ENCODE measurements at regions not wholly inside any gene's neighbourhood (a gene's known extent, or its start where the extent isn't known, plus 50 kb on each side); places are given as distances from the start of the nearest gene placed in this dataset.

DNA sequence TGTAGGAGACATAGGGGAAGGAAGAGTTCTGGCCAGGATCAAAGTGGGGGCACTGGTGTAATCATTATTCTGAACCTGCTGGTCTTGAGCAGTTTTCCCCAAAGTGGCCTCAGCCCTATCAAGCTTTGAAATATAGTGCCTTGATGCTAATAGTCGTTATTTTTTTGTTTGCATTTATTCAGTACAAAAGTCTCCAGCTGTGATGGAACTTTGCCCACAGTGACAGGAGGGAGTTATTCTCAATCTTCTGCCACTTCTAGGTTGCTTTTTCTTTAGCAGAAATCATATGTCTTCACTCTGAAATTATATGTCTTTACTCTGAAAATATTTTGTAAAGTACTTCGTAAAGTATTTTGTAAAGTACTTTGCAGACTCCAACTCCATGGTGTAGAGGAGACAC lies 93.1 kb downstream of the FAT3 start:
- H3K4me1 ChIP-seq (ENCODE audit: control extremely low read depth in 1 of 4, control insufficient read depth in 4 of 4, insufficient read depth in 4 of 4, low read length in 3 of 4) = no peaks in the 10 kb centered on the region
- H3K9me3 ChIP-seq (ENCODE audit: control extremely low read depth in 1 of 5, control insufficient read depth in 4 of 5, insufficient read depth in 2 of 5, low read depth in 1 of 5, low read length in 4 of 5) = no peaks in the 10 kb centered on the region
- ChIA-PET POLR2A (no interaction called here), CTCF (interaction anchor here (1.7 kb wide), 1 partner anchor 10 kb away, joined by 5 read pairs; no protein-coding TSS in a partner anchor)
- no peaks in the 10 kb centered on the region for H3K36me3 ChIP-seq (ENCODE audit: control insufficient read depth in 4 of 4, insufficient read depth in 4 of 4, low read length in 3 of 4)
- no peak for DNase-seq
- H3K4me3 ChIP-seq (ENCODE audit: control insufficient read depth in 1 of 7, extremely low read depth in 1 of 7, insufficient read depth in 4 of 7, low read depth in 2 of 7, low read length in 6 of 7) = no peak overlapping the region
- no peak overlapping the region for H3K27ac ChIP-seq (ENCODE audit: insufficient read depth in 1 of 2, low read depth in 1 of 2, low read length in 2 of 2, poor library complexity in 1 of 2, severe bottlenecking in 2 of 2)
- WGBS (ENCODE audit: insufficient coverage) = 83% methylated on average over 1 of the region's 2 CpGs
- no peaks in the 10 kb centered on the region for H3K27me3 ChIP-seq (replicated peaks in 2 of 5; ENCODE audit: control insufficient read depth in 4 of 5, insufficient read depth in 5 of 5, low read length in 4 of 5)

DNA sequence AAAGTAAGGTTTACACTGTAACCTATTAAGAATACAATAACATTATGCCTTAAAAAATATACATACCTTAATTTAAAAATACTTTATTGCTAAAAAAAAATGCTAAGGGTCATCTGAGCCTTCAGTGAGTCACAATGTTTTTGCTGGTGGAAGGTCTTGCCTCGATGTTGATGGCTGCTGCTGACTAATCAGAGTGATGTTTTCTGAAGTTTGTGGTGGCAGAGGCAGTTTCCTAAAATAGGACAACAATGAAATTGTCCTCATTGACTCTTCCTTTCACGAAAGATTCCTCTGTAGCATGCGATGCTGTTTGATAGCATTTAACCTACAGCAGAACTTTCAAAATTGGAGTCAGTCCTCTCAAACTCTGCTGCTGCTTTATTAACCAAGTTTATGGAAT lies 97.6 kb downstream of the FAT3 start:
- Histone ChIP-seq H3K4me3 (ENCODE audit: control insufficient read depth in 1 of 7, extremely low read depth in 1 of 7, insufficient read depth in 4 of 7, low read depth in 2 of 7, low read length in 6 of 7) (no peak overlapping the region), H3K27ac (ENCODE audit: insufficient read depth in 1 of 2, low read depth in 1 of 2, low read length in 2 of 2, poor library complexity in 1 of 2, severe bottlenecking in 2 of 2) (no peak overlapping the region), H3K9me3 (ENCODE audit: control extremely low read depth in 1 of 5, control insufficient read depth in 4 of 5, insufficient read depth in 2 of 5, low read depth in 1 of 5, low read length in 4 of 5) (peaks cover 0 to 1% (median 0%) of the 10 kb centered on the region in 5 experiments), H3K4me1 (ENCODE audit: control extremely low read depth in 1 of 4, control insufficient read depth in 4 of 4, insufficient read depth in 4 of 4, low read length in 3 of 4) (no peaks in the 10 kb centered on the region), H3K36me3 (ENCODE audit: control insufficient read depth in 4 of 4, insufficient read depth in 4 of 4, low read length in 3 of 4) (no peaks in the 10 kb centered on the region), H3K27me3 (replicated peaks in 2 of 5; ENCODE audit: control insufficient read depth in 4 of 5, insufficient read depth in 5 of 5, low read length in 4 of 5) (no peaks in the 10 kb centered on the region)
- DNase-seq = no peak
- POLR2A ChIA-PET = no interaction called here
- CTCF ChIA-PET = no interaction called here
- 90% methylated on average over 2 of the region's 3 CpGs for WGBS (ENCODE audit: insufficient coverage)

DNA sequence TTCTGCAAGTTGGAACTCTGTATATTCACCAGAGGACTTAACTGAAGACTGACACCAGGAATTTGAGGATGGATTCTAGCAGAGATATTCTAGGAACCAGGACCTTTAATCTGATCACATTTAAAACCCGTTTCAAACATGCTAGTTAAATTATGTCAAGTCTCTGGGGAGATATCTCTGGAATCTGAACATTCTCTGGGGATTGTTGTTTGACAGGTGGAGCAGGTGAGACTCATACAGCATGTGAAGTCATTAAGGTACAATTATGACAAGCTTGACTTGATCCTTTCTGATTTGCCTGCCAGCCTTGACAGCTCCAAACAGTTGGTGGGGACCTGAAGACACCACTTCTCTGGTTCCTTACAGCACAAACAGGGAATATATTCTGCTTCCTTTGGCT lies 100.3 kb downstream of the FAT3 start:
- ChIA-PET POLR2A (interaction anchor here (0.6 kb wide), 1 partner anchor 1860 kb away, joined by 3 read pairs; no protein-coding TSS in a partner anchor), CTCF (no interaction called here)
- Histone ChIP-seq H3K9me3 (ENCODE audit: control extremely low read depth in 1 of 5, control insufficient read depth in 4 of 5, insufficient read depth in 2 of 5, low read depth in 1 of 5, low read length in 4 of 5) (peaks cover 0 to 1% (median 0%) of the 10 kb centered on the region in 5 experiments), H3K27ac (ENCODE audit: insufficient read depth in 1 of 2, low read depth in 1 of 2, low read length in 2 of 2, poor library complexity in 1 of 2, severe bottlenecking in 2 of 2) (no peak overlapping the region), H3K4me3 (ENCODE audit: control insufficient read depth in 1 of 7, extremely low read depth in 1 of 7, insufficient read depth in 4 of 7, low read depth in 2 of 7, low read length in 6 of 7) (no peak overlapping the region), H3K36me3 (ENCODE audit: control insufficient read depth in 4 of 4, insufficient read depth in 4 of 4, low read length in 3 of 4) (no peaks in the 10 kb centered on the region), H3K27me3 (replicated peaks in 2 of 5; ENCODE audit: control insufficient read depth in 4 of 5, insufficient read depth in 5 of 5, low read length in 4 of 5) (no peaks in the 10 kb centered on the region), H3K4me1 (ENCODE audit: control extremely low read depth in 1 of 4, control insufficient read depth in 4 of 4, insufficient read depth in 4 of 4, low read length in 3 of 4) (no peaks in the 10 kb centered on the region)
- no peak for DNase-seq
- WGBS (ENCODE audit: insufficient coverage) = 100% methylated on average over 1 of the region's 1 CpG

DNA sequence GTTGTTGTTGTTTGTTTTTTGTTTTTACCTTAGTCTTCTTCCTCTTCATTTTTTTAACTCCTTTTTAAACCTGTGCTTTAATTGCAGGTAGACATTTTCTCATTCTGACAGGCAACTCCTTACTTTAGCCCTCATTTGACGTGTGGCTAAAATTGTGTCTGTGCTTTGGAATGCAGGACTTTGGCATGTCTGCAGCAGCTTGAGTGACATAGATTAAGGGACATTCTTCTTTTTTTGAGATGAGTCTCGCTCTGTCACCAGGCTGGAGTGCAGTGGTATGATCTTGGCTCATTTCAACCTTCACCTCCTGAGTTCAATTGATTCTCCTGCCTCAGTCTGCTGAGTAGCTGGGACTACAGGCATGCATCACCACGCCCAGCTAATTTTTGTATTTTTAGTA lies 100.8 kb downstream of the FAT3 start:
- H3K9me3 ChIP-seq (ENCODE audit: control extremely low read depth in 1 of 5, control insufficient read depth in 4 of 5, insufficient read depth in 2 of 5, low read depth in 1 of 5, low read length in 4 of 5) = peaks cover 0 to 1% (median 0%) of the 10 kb centered on the region in 5 experiments
- ChIA-PET POLR2A (no interaction called here), CTCF (no interaction called here)
- no peak overlapping the region for H3K4me3 ChIP-seq (ENCODE audit: control insufficient read depth in 1 of 7, extremely low read depth in 1 of 7, insufficient read depth in 4 of 7, low read depth in 2 of 7, low read length in 6 of 7)
- H3K4me1 ChIP-seq (ENCODE audit: control extremely low read depth in 1 of 4, control insufficient read depth in 4 of 4, insufficient read depth in 4 of 4, low read length in 3 of 4) = no peaks in the 10 kb centered on the region
- H3K36me3 ChIP-seq (ENCODE audit: control insufficient read depth in 4 of 4, insufficient read depth in 4 of 4, low read length in 3 of 4) = no peaks in the 10 kb centered on the region
- H3K27me3 ChIP-seq (replicated peaks in 2 of 5; ENCODE audit: control insufficient read depth in 4 of 5, insufficient read depth in 5 of 5, low read length in 4 of 5) = no peaks in the 10 kb centered on the region
- DNase-seq = no peak
- H3K27ac ChIP-seq (ENCODE audit: insufficient read depth in 1 of 2, low read depth in 1 of 2, low read length in 2 of 2, poor library complexity in 1 of 2, severe bottlenecking in 2 of 2) = no peak overlapping the region
- 91% methylated on average over 3 of the region's 3 CpGs for WGBS (ENCODE audit: insufficient coverage)

DNA sequence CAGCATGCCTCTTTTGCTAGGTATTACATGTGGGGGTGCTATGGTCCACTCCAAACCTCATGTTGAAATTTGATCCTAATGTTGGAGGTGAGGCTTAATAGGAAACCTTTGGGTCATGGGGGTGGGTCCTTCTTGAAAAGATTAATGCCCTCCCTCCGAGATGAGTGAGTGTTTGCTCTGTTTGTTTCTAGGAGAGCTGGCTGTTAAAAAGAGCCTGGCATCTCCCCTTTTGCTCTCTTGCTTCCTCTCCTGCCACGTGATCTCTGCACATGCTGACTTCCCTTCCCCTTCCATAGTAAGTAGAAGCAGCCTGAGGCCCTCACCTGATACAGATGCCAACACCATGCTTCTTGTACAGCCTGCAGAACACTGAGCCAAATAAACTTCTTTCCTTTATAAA lies 104.5 kb downstream of the FAT3 start:
- ChIA-PET CTCF (no interaction called here), POLR2A (no interaction called here)
- WGBS (ENCODE audit: insufficient coverage) = 38% methylated on average over 1 of the region's 2 CpGs
- Histone ChIP-seq H3K4me1 (ENCODE audit: control extremely low read depth in 1 of 4, control insufficient read depth in 4 of 4, insufficient read depth in 4 of 4, low read length in 3 of 4) (no peaks in the 10 kb centered on the region), H3K27ac (ENCODE audit: insufficient read depth in 1 of 2, low read depth in 1 of 2, low read length in 2 of 2, poor library complexity in 1 of 2, severe bottlenecking in 2 of 2) (no peak overlapping the region), H3K27me3 (replicated peaks in 2 of 5; ENCODE audit: control insufficient read depth in 4 of 5, insufficient read depth in 5 of 5, low read length in 4 of 5) (no peaks in the 10 kb centered on the region), H3K36me3 (ENCODE audit: control insufficient read depth in 4 of 4, insufficient read depth in 4 of 4, low read length in 3 of 4) (no peaks in the 10 kb centered on the region), H3K4me3 (ENCODE audit: control insufficient read depth in 1 of 7, extremely low read depth in 1 of 7, insufficient read depth in 4 of 7, low read depth in 2 of 7, low read length in 6 of 7) (no peak overlapping the region), H3K9me3 (ENCODE audit: control extremely low read depth in 1 of 5, control insufficient read depth in 4 of 5, insufficient read depth in 2 of 5, low read depth in 1 of 5, low read length in 4 of 5) (no peaks in the 10 kb centered on the region)
- DNase-seq = no peak

DNA sequence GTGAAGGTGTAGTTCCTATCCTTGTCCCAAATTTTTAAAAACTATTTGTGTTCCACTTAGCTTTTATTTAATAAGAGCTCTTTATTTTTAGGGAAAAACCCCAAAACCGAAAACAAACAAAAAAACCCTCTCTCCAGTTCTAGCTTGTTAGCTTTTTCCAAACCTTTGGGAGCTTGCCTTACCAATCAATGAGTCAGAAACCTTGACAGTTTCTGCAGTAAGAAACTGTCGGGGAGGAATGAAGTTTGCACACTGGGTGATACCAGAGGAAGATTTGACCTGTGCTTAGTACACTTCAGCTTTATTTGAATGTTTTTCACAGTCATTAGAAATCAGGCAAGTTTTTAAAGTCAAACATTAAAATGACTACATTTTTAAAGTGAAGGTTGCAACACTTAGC lies 105.0 kb downstream of the FAT3 start:
- Histone ChIP-seq H3K27me3 (replicated peaks in 2 of 5; ENCODE audit: control insufficient read depth in 4 of 5, insufficient read depth in 5 of 5, low read length in 4 of 5) (no peaks in the 10 kb centered on the region), H3K4me1 (ENCODE audit: control extremely low read depth in 1 of 4, control insufficient read depth in 4 of 4, insufficient read depth in 4 of 4, low read length in 3 of 4) (no peaks in the 10 kb centered on the region), H3K36me3 (ENCODE audit: control insufficient read depth in 4 of 4, insufficient read depth in 4 of 4, low read length in 3 of 4) (no peaks in the 10 kb centered on the region), H3K27ac (ENCODE audit: insufficient read depth in 1 of 2, low read depth in 1 of 2, low read length in 2 of 2, poor library complexity in 1 of 2, severe bottlenecking in 2 of 2) (no peak overlapping the region), H3K9me3 (ENCODE audit: control extremely low read depth in 1 of 5, control insufficient read depth in 4 of 5, insufficient read depth in 2 of 5, low read depth in 1 of 5, low read length in 4 of 5) (no peaks in the 10 kb centered on the region), H3K4me3 (ENCODE audit: control insufficient read depth in 1 of 7, extremely low read depth in 1 of 7, insufficient read depth in 4 of 7, low read depth in 2 of 7, low read length in 6 of 7) (no peak overlapping the region)
- ChIA-PET CTCF (no interaction called here), POLR2A (no interaction called here)
- no peak for DNase-seq
- WGBS (ENCODE audit: insufficient coverage) = no CpG with 5 or more reads among the region's 2 CpGs

DNA sequence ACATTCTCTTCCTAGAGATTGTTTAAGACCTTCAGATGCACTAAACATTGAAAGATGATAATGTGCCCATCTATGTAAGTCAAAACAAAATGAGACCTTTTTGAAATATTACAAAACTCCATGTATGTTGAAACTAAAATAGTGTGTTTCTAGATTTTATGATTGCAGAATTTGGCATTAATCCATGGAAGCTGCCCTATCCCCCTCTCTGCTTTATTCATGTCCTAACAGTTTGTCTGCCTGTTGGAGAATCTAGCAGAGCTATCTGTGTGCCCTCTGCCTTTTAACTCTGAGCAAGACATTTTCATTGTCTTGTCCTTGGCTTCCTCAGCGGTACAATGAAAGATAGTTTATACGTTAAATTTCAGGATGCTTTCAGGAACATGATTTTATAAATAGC lies 105.5 kb downstream of the FAT3 start:
- POLR2A ChIA-PET = no interaction called here
- DNase-seq = no peak
- H3K4me3 ChIP-seq (ENCODE audit: control insufficient read depth in 1 of 7, extremely low read depth in 1 of 7, insufficient read depth in 4 of 7, low read depth in 2 of 7, low read length in 6 of 7) = no peak overlapping the region

More for the DNA sequence above, 105.5 kb downstream of the FAT3 start:
- H3K27me3 ChIP-seq (replicated peaks in 2 of 5; ENCODE audit: control insufficient read depth in 4 of 5, insufficient read depth in 5 of 5, low read length in 4 of 5) = no peaks in the 10 kb centered on the region
- no peaks in the 10 kb centered on the region for H3K36me3 ChIP-seq (ENCODE audit: control insufficient read depth in 4 of 4, insufficient read depth in 4 of 4, low read length in 3 of 4)
- CTCF ChIA-PET = no interaction called here
- H3K4me1 ChIP-seq (ENCODE audit: control extremely low read depth in 1 of 4, control insufficient read depth in 4 of 4, insufficient read depth in 4 of 4, low read length in 3 of 4) = no peaks in the 10 kb centered on the region
- no peaks in the 10 kb centered on the region for H3K9me3 ChIP-seq (ENCODE audit: control extremely low read depth in 1 of 5, control insufficient read depth in 4 of 5, insufficient read depth in 2 of 5, low read depth in 1 of 5, low read length in 4 of 5)
- H3K27ac ChIP-seq (ENCODE audit: insufficient read depth in 1 of 2, low read depth in 1 of 2, low read length in 2 of 2, poor library complexity in 1 of 2, severe bottlenecking in 2 of 2) = no peak overlapping the region
- WGBS (ENCODE audit: insufficient coverage) = no CpG with 5 or more reads among the region's 2 CpGs
